DOHH2 (cell line): ENCODE measurements at regions not wholly inside any gene's neighbourhood (a gene's known extent, or its start where the extent isn't known, plus 50 kb on each side); places are given as distances from the start of the nearest gene placed in this dataset.
"Not testable (repeated sequence)": the region's sequence is repeated elsewhere in the genome, so short reads cannot be mapped to it uniquely, and the experiment has no call there.

ENCODE experiments used
- H3F3A ChIP-seq: fragments of 200-600 bp; sonication (generic), shearing (Covaris generic); 2 replicates; pipeline ENCODE4 v1.6.0; 2016; ENCODE audit warnings: antibody characterized with exemption, mild to moderate bottlenecking; ENCODE audit not compliant: control insufficient read depth, insufficient read depth
- H3K27ac ChIP-seq: fragments of 200-600 bp; sonication (generic); 2 replicates; pipeline ENCODE4 v1.5.1; 2014; ENCODE audit warnings: low read depth, mild to moderate bottlenecking, low read length, moderate library complexity
- H3K27me3 ChIP-seq: fragments of 200-600 bp; sonication (generic); 2 replicates; pipeline ENCODE4 v1.6.1; 2014; ENCODE audit warnings: mild to moderate bottlenecking, low read length, mixed read lengths; ENCODE audit not compliant: control insufficient read depth
- H3K36me3 ChIP-seq: fragments of 200-600 bp; sonication (generic); 2 replicates; pipeline ENCODE4 v1.6.1; 2014; ENCODE audit warnings: mild to moderate bottlenecking, low read length, moderate library complexity, mixed read lengths; ENCODE audit not compliant: control insufficient read depth
- H3K4me1 ChIP-seq: fragments of 200-600 bp; sonication (generic); 2 replicates; pipeline ENCODE4 v1.6.1; 2014; ENCODE audit warnings: mild to moderate bottlenecking, low read length, mixed read lengths; ENCODE audit not compliant: control insufficient read depth
- H3K4me2 ChIP-seq: fragments of 200-600 bp; sonication (generic); 2 replicates; pipeline ENCODE4 v1.6.0; 2014; ENCODE audit warnings: mild to moderate bottlenecking, low read length, moderate library complexity
- H3K4me3 ChIP-seq: fragments of 200-600 bp; sonication (generic); 2 replicates; pipeline ENCODE4 v1.5.1; 2014; ENCODE audit warnings: mild to moderate bottlenecking, low read length, mixed read lengths
- H3K79me2 ChIP-seq: fragments of 200-600 bp; sonication (generic); 2 replicates; pipeline ENCODE4 v1.6.1; 2014; ENCODE audit warnings: mild to moderate bottlenecking, low read length, mixed read lengths; ENCODE audit not compliant: control insufficient read depth
- H3K9me2 ChIP-seq: fragments of 200-600 bp; sonication (generic); replicated peaks from 2 replicates; pipeline ENCODE4 v1.6.1; 2014; ENCODE audit warnings: mild to moderate bottlenecking, low read length, mixed read lengths; ENCODE audit not compliant: control insufficient read depth
- H3K9me3 ChIP-seq: fragments of 200-600 bp; sonication (generic); 2 replicates; pipeline ENCODE4 v1.6.1; 2014; ENCODE audit warnings: antibody characterized with exemption, low read length, mixed read lengths; ENCODE audit not compliant: control insufficient read depth, insufficient read depth
- H4K20me1 ChIP-seq: fragments of 200-600 bp; sonication (generic); 2 replicates; pipeline ENCODE4 v1.6.0; 2014; ENCODE audit warnings: low read depth, mild to moderate bottlenecking, antibody characterized with exemption, low read length, moderate library complexity; ENCODE audit not compliant: control insufficient read depth, insufficient read depth
- CTCF ChIP-seq: fragments of 200-600 bp; sonication (generic); IDR thresholded peaks from one replicate; pipeline ENCODE4 v1.5.1; 2014; ENCODE audit warnings: antibody characterized with exemption, mild to moderate bottlenecking, low read depth, low read length; ENCODE audit not compliant: poor library complexity, severe bottlenecking
- EZH2phosphoT487 ChIP-seq: fragments of 200-600 bp; sonication (generic); IDR thresholded peaks from 2 replicates; pipeline ENCODE4 v1.6.1; 2017; ENCODE audit warnings: borderline replicate concordance, mild to moderate bottlenecking, antibody characterized with exemption, low read length, moderate library complexity, mixed read lengths

GRCh38 chr4:190121759-190122158, 51.8 kb upstream of the DUX4 start:
- H3K79me2 ChIP-seq: no peaks in the 10 kb centered on the region
- no peak overlapping the region for H3K27ac ChIP-seq
- peaks cover 3% of the 10 kb centered on the region; the same call in 1 of the 2 replicates for H3K9me3 ChIP-seq
- TF ChIP-seq EZH2phosphoT487 (no peak), CTCF (no peak)
- H3K4me1 ChIP-seq: no peaks in the 10 kb centered on the region
- H3K36me3 ChIP-seq: no peaks in the 10 kb centered on the region
- no peaks in the 10 kb centered on the region for H3F3A ChIP-seq
- no peaks in the 10 kb centered on the region for H4K20me1 ChIP-seq
- H3K27me3 ChIP-seq: no peaks in the 10 kb centered on the region
- H3K4me3 ChIP-seq: no peak overlapping the region
- H3K4me2 ChIP-seq: no peak overlapping the region
- no peaks in the 10 kb centered on the region for H3K9me2 ChIP-seq

- not testable (repeated sequence) for H3F3A ChIP-seq, H3K4me2 ChIP-seq, H3K9me2 ChIP-seq, H3K79me2 ChIP-seq, H3K4me1 ChIP-seq, H3K4me3 ChIP-seq, H3K36me3 ChIP-seq, H4K20me1 ChIP-seq, H3K27ac ChIP-seq, H3K9me3 ChIP-seq, H3K27me3 ChIP-seq
Measured at GRCh38 chr4:190122161-190123142, 51.1 kb upstream of the DUX4 start.
